ENCODE measurements at regions not wholly inside any gene's neighbourhood (a gene's known extent, or its start where the extent isn't known, plus 50 kb on each side); places are given as distances from the start of the nearest gene placed in this dataset.
"Not testable (repeated sequence)": the region's sequence is repeated elsewhere in the genome, so short reads cannot be mapped to it uniquely, and the experiment has no call there.

- FAIRE-seq = no peak
Measured at GRCh38 chr5:91283326-91283725, 99.8 kb downstream of the ARRDC3 start.

DNA sequence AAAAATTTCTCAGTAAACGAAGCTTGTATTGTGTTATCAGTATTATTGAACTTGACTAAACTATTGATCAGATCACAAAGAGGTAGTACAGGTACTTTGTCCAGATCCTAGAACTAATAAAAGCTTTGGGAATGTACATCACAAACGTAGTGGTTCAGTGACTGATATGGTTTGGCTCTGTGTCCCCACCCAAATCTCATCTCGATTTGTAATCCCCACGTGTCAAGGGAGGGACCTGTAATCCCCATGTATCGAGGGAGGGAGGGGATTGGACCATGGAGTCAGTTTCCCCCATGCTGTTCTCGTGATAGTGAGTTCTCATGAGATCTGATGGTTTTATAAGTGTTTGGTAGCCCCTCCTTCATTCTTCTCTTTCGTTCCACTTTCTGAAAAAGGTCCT, 100.9 kb downstream of the ARRDC3 start:
- no peak for FAIRE-seq

- FAIRE-seq = no peak
Measured at GRCh38 chr5:91281401-91281800, 101.7 kb downstream of the ARRDC3 start.

GRCh38 chr5:91280362-91281269, 102.5 kb downstream of the ARRDC3 start:
- peak; percentile 56 for FAIRE-seq

GRCh38 chr5:91277840-91278239, 105.3 kb downstream of the ARRDC3 start:
- FAIRE-seq = no peak

- FAIRE-seq = no peak
Measured at GRCh38 chr5:91277093-91277626, 106.0 kb downstream of the ARRDC3 start.

- no peak for FAIRE-seq
Measured at GRCh38 chr5:91272858-91273257, 110.3 kb downstream of the ARRDC3 start.

DNA sequence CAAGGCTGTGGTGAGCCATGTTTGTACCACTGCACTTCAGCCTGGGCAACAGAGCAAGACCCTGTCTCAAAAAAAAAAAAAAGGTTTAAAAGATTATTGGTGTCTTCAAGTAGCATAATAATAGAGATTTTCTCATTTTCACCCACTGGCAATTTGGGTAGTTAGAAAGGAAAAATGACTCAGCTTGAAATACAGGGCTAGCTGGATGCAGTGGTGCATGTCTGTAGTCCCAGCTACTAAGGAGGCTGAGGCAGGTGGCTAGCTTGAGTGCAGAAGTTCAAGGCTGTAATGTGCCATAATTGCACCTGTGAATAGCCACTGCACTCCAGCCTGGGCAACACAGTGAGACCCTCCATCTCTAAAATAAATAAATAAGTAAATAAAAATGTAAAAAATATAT, 111.1 kb downstream of the ARRDC3 start:
- FAIRE-seq = no peak

- FAIRE-seq = no peak
Measured at GRCh38 chr5:91269198-91269597, 113.9 kb downstream of the ARRDC3 start.

DNA sequence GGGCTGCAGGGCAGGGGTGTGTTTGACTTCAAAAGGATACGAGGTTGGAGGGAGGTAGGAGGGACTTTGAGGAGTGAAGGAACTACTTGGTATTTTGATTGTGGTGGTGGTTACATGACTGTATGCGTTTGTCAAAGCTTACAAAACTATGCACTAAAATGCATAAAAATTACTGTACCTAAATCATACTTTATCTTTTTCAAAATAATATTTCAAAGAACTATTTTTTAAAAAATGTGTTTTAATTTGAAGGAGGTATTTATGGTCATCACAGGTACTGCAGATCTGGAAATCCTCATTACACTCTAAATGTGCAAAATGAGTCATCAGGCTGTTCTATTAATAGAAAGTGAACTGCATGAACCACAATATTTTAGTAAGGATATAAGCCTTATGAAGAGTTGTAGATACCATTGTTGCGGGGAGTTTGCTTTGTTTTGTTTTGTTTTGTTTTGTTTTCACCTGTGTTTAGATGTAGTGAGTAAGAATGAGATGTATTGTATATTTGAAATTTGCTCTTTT, 116.9 kb downstream of the ARRDC3 start:
- FAIRE-seq = peak; percentile 98

GRCh38 chr5:91264311-91265051, 118.6 kb downstream of the ARRDC3 start:
- FAIRE-seq = no peak

DNA sequence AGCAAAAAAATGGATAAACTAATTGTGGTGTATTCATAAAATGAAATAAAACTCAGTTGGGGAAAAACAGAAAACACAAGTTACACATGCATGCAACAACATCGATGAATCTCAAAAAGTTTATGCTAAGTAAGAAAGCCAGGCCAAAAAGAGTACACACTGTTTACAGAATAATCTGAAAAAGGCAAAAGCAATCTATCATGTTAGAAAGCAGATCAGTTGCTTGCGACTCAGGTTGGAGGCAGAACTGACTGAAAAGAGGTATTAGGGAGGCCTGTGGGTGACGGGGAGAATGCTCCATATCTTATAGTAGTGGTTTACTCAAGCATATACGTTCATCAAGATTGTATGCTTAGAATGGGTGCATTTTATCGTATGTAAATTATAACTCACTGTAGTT, 119.2 kb downstream of the ARRDC3 start:
- FAIRE-seq = no peak

DNA sequence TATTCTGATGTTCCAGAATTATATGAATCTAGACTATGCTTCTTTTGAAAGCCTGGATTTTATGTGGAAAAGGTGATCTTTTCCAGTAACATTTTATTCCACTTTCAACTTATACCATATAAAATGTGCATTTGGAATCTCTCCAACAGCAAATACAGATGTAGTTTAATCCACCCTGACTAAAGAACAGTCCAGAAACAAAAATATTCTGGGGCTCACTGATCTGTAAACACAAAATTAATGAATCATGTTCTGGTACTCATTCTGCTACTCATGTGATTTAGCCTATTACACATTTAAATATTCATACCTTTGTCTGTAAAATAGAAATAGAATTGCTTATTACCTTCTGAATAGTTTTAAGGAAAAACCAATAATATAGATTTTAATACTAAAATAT, 125.8 kb downstream of the ARRDC3 start:
- FAIRE-seq = peak; percentile 24

DNA sequence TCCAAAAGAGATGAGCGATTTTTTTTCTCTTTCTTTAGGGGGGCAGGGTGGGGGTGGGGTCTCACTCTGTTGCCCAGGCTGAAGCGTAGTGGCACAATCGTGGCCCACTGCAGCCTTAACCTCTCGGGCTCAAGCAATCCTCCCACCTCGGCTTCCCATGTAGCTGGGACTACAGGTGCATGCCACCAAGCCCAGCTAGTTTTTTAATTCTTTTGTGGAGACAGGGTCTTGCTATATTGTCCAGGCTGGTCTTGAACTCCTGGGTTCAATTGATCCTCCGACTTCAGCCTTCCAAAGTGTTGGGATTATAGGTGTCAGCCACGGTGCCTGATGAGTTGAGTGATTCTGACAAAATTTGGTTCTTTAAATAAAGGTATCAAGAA, 127.0 kb downstream of the ARRDC3 start:
- no peak for FAIRE-seq

DNA sequence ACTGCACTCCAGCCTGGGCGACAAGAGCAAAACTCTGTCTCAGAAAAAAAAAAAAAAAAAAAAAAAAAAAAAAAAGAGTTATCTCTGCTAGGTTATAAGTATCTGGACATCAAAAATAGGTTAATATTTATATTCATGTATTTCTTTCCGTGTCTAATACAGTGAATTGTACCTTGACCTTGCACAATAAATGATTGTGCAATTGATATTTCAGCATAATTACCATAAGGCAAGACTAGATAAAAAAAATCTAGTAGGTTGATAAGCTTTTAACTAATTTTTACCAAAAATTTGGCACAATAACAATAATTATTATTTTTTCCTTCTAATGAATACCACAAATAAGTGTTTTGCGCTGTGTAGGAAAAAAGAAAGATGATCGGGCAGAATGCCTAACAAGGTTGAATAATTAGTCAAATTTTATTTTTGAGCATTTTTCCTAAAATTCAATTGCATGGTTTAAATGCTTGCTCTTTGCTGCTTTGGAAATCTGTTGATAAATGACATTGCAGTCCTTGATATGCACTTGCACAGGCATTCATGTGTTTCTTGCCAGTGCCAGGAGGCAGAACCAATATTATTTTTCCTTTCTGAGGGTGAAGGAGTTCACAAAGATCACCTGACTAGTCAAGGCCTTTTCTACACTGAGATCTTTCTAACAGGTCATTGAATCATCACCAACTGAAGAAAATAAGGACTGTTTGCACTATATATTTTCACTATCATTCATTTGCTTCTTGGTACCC, 127.5 kb downstream of the ARRDC3 start:
- FAIRE-seq = peak; percentile 17

GRCh38 chr5:91252916-91253315, 130.2 kb downstream of the ARRDC3 start:
- no peak for FAIRE-seq

DNA sequence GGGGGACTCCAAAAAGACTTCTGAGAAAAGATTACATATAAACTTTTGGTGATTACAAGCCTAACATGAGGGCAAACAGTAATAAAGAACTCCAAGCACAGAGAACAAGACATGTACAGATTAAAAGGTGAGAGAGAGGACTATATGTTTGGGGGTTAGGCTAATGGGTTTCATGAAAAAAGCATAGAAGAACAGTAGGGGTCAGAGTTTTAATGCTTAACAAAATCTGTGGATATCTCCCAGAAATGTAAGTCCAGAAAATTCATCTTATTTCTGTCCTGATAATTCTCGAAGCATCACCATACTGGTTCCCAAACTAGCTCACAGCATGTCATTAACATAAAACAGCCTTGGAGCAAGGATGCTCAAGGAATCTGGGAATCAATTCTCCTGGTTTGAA, 137.2 kb downstream of the ARRDC3 start:
- no peak for FAIRE-seq

GRCh38 chr5:91245074-91245452, 138.1 kb downstream of the ARRDC3 start:
- FAIRE-seq = no peak

- no peak for FAIRE-seq
Measured at GRCh38 chr5:91244380-91245073, 138.6 kb downstream of the ARRDC3 start.

- FAIRE-seq = no peak
Measured at GRCh38 chr5:91243852-91244251, 139.3 kb downstream of the ARRDC3 start.

- no peak for FAIRE-seq
Measured at GRCh38 chr5:91243286-91243685, 139.8 kb downstream of the ARRDC3 start.

- FAIRE-seq = not testable (repeated sequence)
Measured at GRCh38 chr5:91241460-91241859, 141.7 kb downstream of the ARRDC3 start.

Measured in islet of Langerhans (tissue), 1 donor.